Astrocyte (in vitro differentiated cells and primary cell): ENCODE measurements at regions not wholly inside any gene's neighbourhood (a gene's known extent, or its start where the extent isn't known, plus 50 kb on each side); places are given as distances from the start of the nearest gene placed in this dataset.

Experiments used
- DNase-seq: peaks from one replicate; pipeline ENCODE4 v3.0.0-alpha.2; 2010; ENCODE audit warnings: low read depth
- FAIRE-seq: peaks from 2 replicates; lab custom pipeline; 2011; peaks lifted over from hg19 to GRCh38; lab: Jason Lieb, UNC
- H2AFZ ChIP-seq: 2 replicates; pipeline ENCODE4 v1.6.0; 2012; ENCODE audit warnings: low read depth, low read length, inconsistent platforms
- H3K27ac ChIP-seq: 2 replicates; pipeline ENCODE4 v1.5.1; 2011; ENCODE audit warnings: low read depth, low read length, inconsistent platforms
- H3K27me3 ChIP-seq: 2 replicates; pipeline ENCODE4 v1.6.0; 2011; ENCODE audit warnings: low read length, inconsistent platforms; ENCODE audit not compliant: insufficient read depth
- H3K36me3 ChIP-seq: 2 replicates; pipeline ENCODE4 v1.5.1; 2011; ENCODE audit warnings: low read length, inconsistent platforms; ENCODE audit not compliant: insufficient read depth
- H3K4me1 ChIP-seq: 2 replicates; pipeline ENCODE4 v1.5.1; 2011; ENCODE audit warnings: low read length, inconsistent platforms; ENCODE audit not compliant: insufficient read depth
- H3K4me2 ChIP-seq: 2 replicates; pipeline ENCODE4 v1.6.0; 2012; ENCODE audit warnings: low read length, inconsistent platforms
- H3K4me3 ChIP-seq: 2 replicates; pipeline ENCODE4 v1.5.1; 2011; ENCODE audit warnings: low read depth, mild to moderate bottlenecking, low read length, inconsistent platforms; ENCODE audit not compliant: insufficient read depth
- H3K79me2 ChIP-seq: 2 replicates; pipeline ENCODE4 v1.6.0; 2012; ENCODE audit warnings: mild to moderate bottlenecking, low read length, inconsistent platforms; ENCODE audit not compliant: insufficient read depth
- H3K9ac ChIP-seq: 2 replicates; pipeline ENCODE4 v1.6.0; 2012; ENCODE audit warnings: mild to moderate bottlenecking, low read length, inconsistent platforms
- H3K9me3 ChIP-seq: 2 replicates; pipeline ENCODE4 v1.5.1; 2012; ENCODE audit warnings: low read depth, mild to moderate bottlenecking, low read length, inconsistent platforms; ENCODE audit not compliant: insufficient read depth
- H4K20me1 ChIP-seq: 2 replicates; pipeline ENCODE4 v1.6.0; 2012; ENCODE audit warnings: low read length, inconsistent platforms; ENCODE audit not compliant: insufficient read depth
- H3K27ac Mint-ChIP-seq: one replicate; pipeline ENCODE4 v1.8.0; 2021; ENCODE audit warnings: mild to moderate bottlenecking, mixed read lengths; ENCODE audit not compliant: unreplicated experiment
- H3K27me3 Mint-ChIP-seq: one replicate; pipeline ENCODE4 v1.8.0; 2021; ENCODE audit warnings: low read depth, mixed read lengths; ENCODE audit not compliant: unreplicated experiment
- H3K36me3 Mint-ChIP-seq: one replicate; pipeline ENCODE4 v1.8.0; 2021; ENCODE audit warnings: low read depth, mixed read lengths; ENCODE audit not compliant: unreplicated experiment
- H3K4me1 Mint-ChIP-seq: one replicate; pipeline ENCODE4 v1.8.0; 2021; ENCODE audit warnings: low read depth, mixed read lengths; ENCODE audit not compliant: unreplicated experiment
- H3K4me3 Mint-ChIP-seq: one replicate; pipeline ENCODE4 v1.8.0; 2021; ENCODE audit warnings: mild to moderate bottlenecking, moderate library complexity, mixed read lengths; ENCODE audit not compliant: unreplicated experiment
- H3K9me3 Mint-ChIP-seq: one replicate; pipeline ENCODE4 v1.8.0; 2021; ENCODE audit warnings: mild to moderate bottlenecking, mixed read lengths; ENCODE audit not compliant: unreplicated experiment
- EZH2 ChIP-seq: IDR thresholded peaks from 2 replicates; pipeline ENCODE4 v1.6.1; 2012; ENCODE audit warnings: mild to moderate bottlenecking, low read length, inconsistent platforms; ENCODE audit not compliant: insufficient read depth
- TF ChIP-seq, protein P1 (sequence below): IDR thresholded peaks from 2 replicates; pipeline ENCODE4 v1.5.1; 2011; ENCODE audit warnings: low read depth, mild to moderate bottlenecking, inconsistent platforms, low read length, moderate library complexity; ENCODE audit not compliant: insufficient read depth

- Mint-ChIP-seq H3K9me3 (peaks cover 3% of the 10 kb centered on the region), H3K27me3 (peaks cover 20% of the 10 kb centered on the region), H3K4me3 (no peak overlapping the region), H3K4me1 (no peaks in the 10 kb centered on the region), H3K36me3 (no peaks in the 10 kb centered on the region), H3K27ac (no peak overlapping the region)
- no peak overlapping the region for H2AFZ ChIP-seq
- no peak overlapping the region for H3K27ac ChIP-seq
- FAIRE-seq (no peak), DNase-seq (no peak)
- H3K9ac ChIP-seq = no peak overlapping the region
- no peaks in the 10 kb centered on the region for H3K9me3 ChIP-seq
- H3K27me3 ChIP-seq = peaks cover 4% of the 10 kb centered on the region
- H3K79me2 ChIP-seq = no peaks in the 10 kb centered on the region
- TF ChIP-seq, protein P1, sequence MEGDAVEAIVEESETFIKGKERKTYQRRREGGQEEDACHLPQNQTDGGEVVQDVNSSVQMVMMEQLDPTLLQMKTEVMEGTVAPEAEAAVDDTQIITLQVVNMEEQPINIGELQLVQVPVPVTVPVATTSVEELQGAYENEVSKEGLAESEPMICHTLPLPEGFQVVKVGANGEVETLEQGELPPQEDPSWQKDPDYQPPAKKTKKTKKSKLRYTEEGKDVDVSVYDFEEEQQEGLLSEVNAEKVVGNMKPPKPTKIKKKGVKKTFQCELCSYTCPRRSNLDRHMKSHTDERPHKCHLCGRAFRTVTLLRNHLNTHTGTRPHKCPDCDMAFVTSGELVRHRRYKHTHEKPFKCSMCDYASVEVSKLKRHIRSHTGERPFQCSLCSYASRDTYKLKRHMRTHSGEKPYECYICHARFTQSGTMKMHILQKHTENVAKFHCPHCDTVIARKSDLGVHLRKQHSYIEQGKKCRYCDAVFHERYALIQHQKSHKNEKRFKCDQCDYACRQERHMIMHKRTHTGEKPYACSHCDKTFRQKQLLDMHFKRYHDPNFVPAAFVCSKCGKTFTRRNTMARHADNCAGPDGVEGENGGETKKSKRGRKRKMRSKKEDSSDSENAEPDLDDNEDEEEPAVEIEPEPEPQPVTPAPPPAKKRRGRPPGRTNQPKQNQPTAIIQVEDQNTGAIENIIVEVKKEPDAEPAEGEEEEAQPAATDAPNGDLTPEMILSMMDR = no peak
- no peak for TF ChIP-seq EZH2
- no peak overlapping the region for H3K4me2 ChIP-seq
- no peaks in the 10 kb centered on the region for H4K20me1 ChIP-seq
- no peak overlapping the region for H3K4me3 ChIP-seq
- H3K4me1 ChIP-seq = no peaks in the 10 kb centered on the region
- H3K36me3 ChIP-seq = no peaks in the 10 kb centered on the region
These were observed 98.9 kb upstream of the CLSTN2 start for GRCh38 chr3:139835830-139836683.

DNA sequence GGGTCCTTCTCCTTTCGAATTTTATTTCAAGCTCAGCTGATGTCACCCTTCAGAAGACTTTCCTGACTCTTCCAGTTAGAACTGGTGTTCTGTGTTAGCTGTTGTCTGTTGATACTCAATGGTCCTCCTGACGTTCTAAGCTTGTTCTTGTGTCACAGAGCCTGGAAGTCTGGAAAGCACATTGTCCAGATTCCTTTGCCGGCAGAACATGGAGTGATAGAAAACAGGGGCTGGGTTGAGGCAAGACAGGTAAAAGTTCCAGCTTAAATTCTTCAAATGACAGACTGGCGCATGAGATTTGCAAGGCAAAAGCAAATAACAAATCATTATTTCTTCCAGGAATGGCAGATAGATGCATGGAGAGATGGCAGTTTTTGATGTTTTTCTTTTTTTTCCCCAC, 102.0 kb upstream of the CLSTN2 start:
- no peaks in the 10 kb centered on the region for H4K20me1 ChIP-seq
- no peak overlapping the region for H3K27ac ChIP-seq
- no peak overlapping the region for H2AFZ ChIP-seq
- Mint-ChIP-seq H3K9me3 (peaks cover 3% of the 10 kb centered on the region), H3K27me3 (peaks cover 12% of the 10 kb centered on the region), H3K4me1 (peaks cover 7% of the 10 kb centered on the region), H3K27ac (no peak overlapping the region), H3K4me3 (no peak overlapping the region), H3K36me3 (no peaks in the 10 kb centered on the region)
- H3K36me3 ChIP-seq = no peaks in the 10 kb centered on the region
- peaks cover 4% of the 10 kb centered on the region for H3K27me3 ChIP-seq
- H3K9ac ChIP-seq = no peak overlapping the region
- DNase-seq (no peak), FAIRE-seq (no peak)
- TF ChIP-seq, protein P1 = no peak
- no peak for TF ChIP-seq EZH2
- no peak overlapping the region for H3K4me2 ChIP-seq
- H3K4me1 ChIP-seq = no peaks in the 10 kb centered on the region
- H3K4me3 ChIP-seq = no peak overlapping the region
- H3K9me3 ChIP-seq = no peaks in the 10 kb centered on the region
- H3K79me2 ChIP-seq = no peaks in the 10 kb centered on the region

GRCh38 chr3:139830817-139831216, 104.2 kb upstream of the CLSTN2 start:
- no peak overlapping the region for H3K9ac ChIP-seq
- Mint-ChIP-seq H3K4me3 (no peak overlapping the region), H3K4me1 (peaks cover 10% of the 10 kb centered on the region), H3K27ac (no peak overlapping the region), H3K9me3 (peaks cover 6% of the 10 kb centered on the region), H3K27me3 (peaks cover 17% of the 10 kb centered on the region), H3K36me3 (no peaks in the 10 kb centered on the region)
- H3K9me3 ChIP-seq = no peaks in the 10 kb centered on the region
- no peak overlapping the region for H3K4me3 ChIP-seq
- no peak for FAIRE-seq
- H4K20me1 ChIP-seq = no peaks in the 10 kb centered on the region
- no peaks in the 10 kb centered on the region for H3K79me2 ChIP-seq
- H3K36me3 ChIP-seq = no peaks in the 10 kb centered on the region
- no peak overlapping the region for H3K27ac ChIP-seq
- DNase-seq = no peak
- H3K4me1 ChIP-seq = no peaks in the 10 kb centered on the region
- no peak overlapping the region for H3K4me2 ChIP-seq
- peaks cover 4% of the 10 kb centered on the region for H3K27me3 ChIP-seq
- TF ChIP-seq, protein P1 = no peak
- TF ChIP-seq EZH2 = no peak
- H2AFZ ChIP-seq = no peak overlapping the region
